ENCODE measurements at regions not wholly inside any gene's neighbourhood (a gene's known extent, or its start where the extent isn't known, plus 50 kb on each side); places are given as distances from the start of the nearest gene placed in this dataset.

- Histone ChIP-seq H3K9me3 (no peaks in the 10 kb centered on the region), H3K27ac (no peak overlapping the region), H3K36me3 (no peaks in the 10 kb centered on the region), H3K4me3 (no peak overlapping the region), H3K27me3 (no peaks in the 10 kb centered on the region), H3K4me1 (no peaks in the 10 kb centered on the region), H3K9ac (ENCODE audit: low read depth in 2 of 2, low read length in 2 of 2) (no peak overlapping the region)
- no peak for TF ChIP-seq CTCF (IDR thresholded peaks at IDR 0.05)
- intact Hi-C loops (cut with DNase I): no loop called here
- DNase-seq: no peak
Measured at GRCh38 chr7:36070230-36070629, 82.8 kb upstream of the EEPD1 start.

- Histone ChIP-seq H3K27ac (no peak overlapping the region), H3K4me3 (no peak overlapping the region), H3K9ac (ENCODE audit: low read depth in 2 of 2, low read length in 2 of 2) (no peak overlapping the region), H3K36me3 (no peaks in the 10 kb centered on the region), H3K9me3 (no peaks in the 10 kb centered on the region), H3K27me3 (no peaks in the 10 kb centered on the region), H3K4me1 (no peaks in the 10 kb centered on the region)
- no peak for TF ChIP-seq CTCF (IDR thresholded peaks at IDR 0.05)
- intact Hi-C loops (cut with DNase I): no loop called here
- DNase-seq: no peak
Measured at GRCh38 chr7:36071605-36072004, 81.4 kb upstream of the EEPD1 start.

GRCh38 chr7:36072620-36073019 lies 80.4 kb upstream of the EEPD1 start:
- H3K9ac ChIP-seq (ENCODE audit: low read depth in 2 of 2, low read length in 2 of 2): no peak overlapping the region
- H3K4me3 ChIP-seq: no peak overlapping the region
- TF ChIP-seq CTCF (IDR thresholded peaks at IDR 0.05): no peak
- H3K27ac ChIP-seq: no peak overlapping the region
- H3K36me3 ChIP-seq: no peaks in the 10 kb centered on the region
- H3K4me1 ChIP-seq: no peaks in the 10 kb centered on the region
- no peak for DNase-seq
- intact Hi-C loops (cut with DNase I): no loop called here
- no peaks in the 10 kb centered on the region for H3K9me3 ChIP-seq
- H3K27me3 ChIP-seq: no peaks in the 10 kb centered on the region

GRCh38 chr7:36075561-36075960 lies 77.5 kb upstream of the EEPD1 start:
- H3K9me3 ChIP-seq: no peaks in the 10 kb centered on the region
- no peak overlapping the region for H3K4me3 ChIP-seq
- H3K27me3 ChIP-seq: no peaks in the 10 kb centered on the region
- no peaks in the 10 kb centered on the region for H3K36me3 ChIP-seq
- H3K9ac ChIP-seq (ENCODE audit: low read depth in 2 of 2, low read length in 2 of 2): no peak overlapping the region
- no peak for TF ChIP-seq CTCF (IDR thresholded peaks at IDR 0.05)
- DNase-seq: no peak
- no peak overlapping the region for H3K27ac ChIP-seq
- intact Hi-C loops (cut with DNase I): no loop called here
- no peaks in the 10 kb centered on the region for H3K4me1 ChIP-seq

GRCh38 chr7:36076074-36076473 lies 77.0 kb upstream of the EEPD1 start:
- no peak overlapping the region for H3K27ac ChIP-seq
- intact Hi-C loops (cut with DNase I): no loop called here
- H3K4me3 ChIP-seq: no peak overlapping the region
- no peak overlapping the region for H3K9ac ChIP-seq (ENCODE audit: low read depth in 2 of 2, low read length in 2 of 2)
- H3K36me3 ChIP-seq: no peaks in the 10 kb centered on the region
- no peaks in the 10 kb centered on the region for H3K4me1 ChIP-seq
- H3K9me3 ChIP-seq: no peaks in the 10 kb centered on the region
- no peak for TF ChIP-seq CTCF (IDR thresholded peaks at IDR 0.05)
- H3K27me3 ChIP-seq: no peaks in the 10 kb centered on the region
- no peak for DNase-seq
